ENCODE measurements at regions not wholly inside any gene's neighbourhood (a gene's known extent, or its start where the extent isn't known, plus 50 kb on each side); places are given as distances from the start of the nearest gene placed in this dataset.

DNA sequence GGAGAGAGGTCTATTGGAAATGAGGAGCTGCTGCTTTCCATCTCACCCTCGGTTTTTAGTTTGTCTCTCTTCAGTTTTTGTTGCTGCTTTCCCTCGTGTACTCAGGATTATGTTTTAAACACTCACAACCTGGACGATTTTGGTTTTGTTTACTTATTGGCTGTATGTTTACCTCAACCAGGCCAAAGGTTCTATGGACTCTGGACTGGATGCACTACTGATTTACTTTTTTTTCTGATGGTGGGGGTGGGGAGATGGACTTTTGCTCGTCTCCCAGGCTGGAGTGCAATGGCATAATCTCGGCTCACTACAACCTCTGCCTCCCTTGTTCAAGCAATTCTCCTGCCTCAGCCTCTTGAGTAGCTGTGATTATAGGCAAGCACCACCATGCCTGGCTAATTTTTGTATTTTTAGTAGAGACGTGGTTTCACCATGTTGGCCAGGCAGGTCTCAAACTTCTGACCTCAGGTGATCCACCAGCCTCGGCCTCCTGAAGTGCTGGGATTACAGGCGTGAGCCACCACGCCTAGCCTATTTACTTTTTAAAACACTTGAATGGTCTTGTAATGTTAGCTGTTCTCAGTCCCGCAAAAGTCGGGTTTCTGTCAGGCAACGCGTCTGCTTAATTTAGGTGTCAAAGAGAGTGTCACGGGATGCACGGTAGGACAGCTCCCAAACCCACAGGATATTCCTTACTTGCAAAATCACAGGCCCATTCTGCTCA, 148.2 kb upstream of the RIPOR2 start (continued):
- TF ChIP-seq THRA (CRISPR knock-in tag; IDR thresholded peaks at IDR 0.05; ENCODE audit: borderline replicate concordance) (0 out of 2 replicates have a peak, but pooled peaks have one; percentile 28), LCORL (IDR thresholded peaks at IDR 0.05) (peak; percentile 93), LCORL (CRISPR knock-in tag; IDR thresholded peaks at IDR 0.05) (peak; percentile 93; the same call in 1 of the 2 replicates), SP140L (CRISPR knock-in tag; IDR thresholded peaks at IDR 0.05; ENCODE audit: borderline replicate concordance) (no peak; the same call in 1 of the 2 replicates), ZMYM4 (CRISPR knock-in tag; IDR thresholded peaks at IDR 0.05) (peak; percentile 86), EZH2 (conservative IDR thresholded peaks at IDR 0.05; ENCODE audit: low read depth, low read length) (no peak), HDAC2 (CRISPR knock-in tag; IDR thresholded peaks at IDR 0.05) (peak; percentile 45), ZNF552 (CRISPR knock-in tag; IDR thresholded peaks at IDR 0.05; ENCODE audit: borderline replicate concordance) (0 out of 2 replicates have a peak, but pooled peaks have one; percentile 58), FOXP1 (IDR thresholded peaks at IDR 0.05) (peak; percentile 99), FOXP1 (CRISPR knock-in tag; IDR thresholded peaks at IDR 0.05) (peak; percentile 98), ZFP82 (CRISPR knock-in tag; IDR thresholded peaks at IDR 0.05; ENCODE audit: borderline replicate concordance) (peak; percentile 31; the same call in 1 of the 2 replicates), SALL1 (CRISPR knock-in tag; IDR thresholded peaks at IDR 0.05) (peak; percentile 89), MIER2 (CRISPR knock-in tag; IDR thresholded peaks at IDR 0.05) (no peak), ZMYM2 (CRISPR knock-in tag; IDR thresholded peaks at IDR 0.05) (peak; percentile 92), DPF2 (CRISPR knock-in tag; IDR thresholded peaks at IDR 0.05; ENCODE audit: borderline replicate concordance, low read depth) (peak; percentile 66; the same call in 1 of the 2 replicates), ZNF232 (CRISPR knock-in tag; IDR thresholded peaks at IDR 0.05; ENCODE audit: borderline replicate concordance) (0 out of 2 replicates have a peak, but pooled peaks have one; percentile 52), SKI (IDR thresholded peaks at IDR 0.05; ENCODE audit: partially characterized antibody) (peak; percentile 88), MZF1 (CRISPR knock-in tag; IDR thresholded peaks at IDR 0.05; ENCODE audit: borderline replicate concordance) (0 out of 2 replicates have a peak, but pooled peaks have one; percentile 22), RFXAP (CRISPR knock-in tag; IDR thresholded peaks at IDR 0.05; ENCODE audit: borderline replicate concordance) (peak; percentile 38; the same call in 1 of the 2 replicates), HDAC1 (CRISPR knock-in tag; IDR thresholded peaks at IDR 0.05) (peak; percentile 91)
- TF ChIP-seq, protein P1, sequence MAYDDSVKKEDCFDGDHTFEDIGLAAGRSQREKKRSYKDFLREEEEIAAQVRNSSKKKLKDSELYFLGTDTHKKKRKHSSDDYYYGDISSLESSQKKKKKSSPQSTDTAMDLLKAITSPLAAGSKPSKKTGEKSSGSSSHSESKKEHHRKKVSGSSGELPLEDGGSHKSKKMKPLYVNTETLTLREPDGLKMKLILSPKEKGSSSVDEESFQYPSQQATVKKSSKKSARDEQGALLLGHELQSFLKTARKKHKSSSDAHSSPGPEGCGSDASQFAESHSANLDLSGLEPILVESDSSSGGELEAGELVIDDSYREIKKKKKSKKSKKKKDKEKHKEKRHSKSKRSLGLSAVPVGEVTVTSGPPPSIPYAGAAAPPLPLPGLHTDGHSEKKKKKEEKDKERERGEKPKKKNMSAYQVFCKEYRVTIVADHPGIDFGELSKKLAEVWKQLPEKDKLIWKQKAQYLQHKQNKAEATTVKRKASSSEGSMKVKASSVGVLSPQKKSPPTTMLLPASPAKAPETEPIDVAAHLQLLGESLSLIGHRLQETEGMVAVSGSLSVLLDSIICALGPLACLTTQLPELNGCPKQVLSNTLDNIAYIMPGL (CRISPR knock-in tag; IDR thresholded peaks at IDR 0.05; ENCODE audit: borderline replicate concordance in 1 of 2, low read depth in 1 of 2) = peak in 1 of 2 experiments; percentile 43; a peak in 1 of 4 replicates
- TF ChIP-seq, protein P2, sequence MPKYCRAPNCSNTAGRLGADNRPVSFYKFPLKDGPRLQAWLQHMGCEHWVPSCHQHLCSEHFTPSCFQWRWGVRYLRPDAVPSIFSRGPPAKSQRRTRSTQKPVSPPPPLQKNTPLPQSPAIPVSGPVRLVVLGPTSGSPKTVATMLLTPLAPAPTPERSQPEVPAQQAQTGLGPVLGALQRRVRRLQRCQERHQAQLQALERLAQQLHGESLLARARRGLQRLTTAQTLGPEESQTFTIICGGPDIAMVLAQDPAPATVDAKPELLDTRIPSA (CRISPR knock-in tag; IDR thresholded peaks at IDR 0.05; ENCODE audit: borderline replicate concordance) = peak; percentile 60; the same call in 1 of the 2 replicates
- TF ChIP-seq, protein P3, sequence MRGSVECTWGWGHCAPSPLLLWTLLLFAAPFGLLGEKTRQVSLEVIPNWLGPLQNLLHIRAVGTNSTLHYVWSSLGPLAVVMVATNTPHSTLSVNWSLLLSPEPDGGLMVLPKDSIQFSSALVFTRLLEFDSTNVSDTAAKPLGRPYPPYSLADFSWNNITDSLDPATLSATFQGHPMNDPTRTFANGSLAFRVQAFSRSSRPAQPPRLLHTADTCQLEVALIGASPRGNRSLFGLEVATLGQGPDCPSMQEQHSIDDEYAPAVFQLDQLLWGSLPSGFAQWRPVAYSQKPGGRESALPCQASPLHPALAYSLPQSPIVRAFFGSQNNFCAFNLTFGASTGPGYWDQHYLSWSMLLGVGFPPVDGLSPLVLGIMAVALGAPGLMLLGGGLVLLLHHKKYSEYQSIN (CRISPR knock-in tag; IDR thresholded peaks at IDR 0.05; ENCODE audit: borderline replicate concordance) = no peak
- TF ChIP-seq, protein P4, sequence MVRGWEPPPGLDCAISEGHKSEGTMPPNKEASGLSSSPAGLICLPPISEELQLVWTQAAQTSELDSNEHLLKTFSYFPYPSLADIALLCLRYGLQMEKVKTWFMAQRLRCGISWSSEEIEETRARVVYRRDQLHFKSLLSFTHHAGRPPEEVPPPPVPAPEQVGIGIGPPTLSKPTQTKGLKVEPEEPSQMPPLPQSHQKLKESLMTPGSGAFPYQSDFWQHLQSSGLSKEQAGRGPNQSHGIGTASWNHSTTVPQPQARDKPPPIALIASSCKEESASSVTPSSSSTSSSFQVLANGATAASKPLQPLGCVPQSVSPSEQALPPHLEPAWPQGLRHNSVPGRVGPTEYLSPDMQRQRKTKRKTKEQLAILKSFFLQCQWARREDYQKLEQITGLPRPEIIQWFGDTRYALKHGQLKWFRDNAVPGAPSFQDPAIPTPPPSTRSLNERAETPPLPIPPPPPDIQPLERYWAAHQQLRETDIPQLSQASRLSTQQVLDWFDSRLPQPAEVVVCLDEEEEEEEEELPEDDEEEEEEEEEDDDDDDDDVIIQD (CRISPR knock-in tag; IDR thresholded peaks at IDR 0.05; ENCODE audit: low read depth) = peak; percentile 94
